ENCODE measurements at regions not wholly inside any gene's neighbourhood (a gene's known extent, or its start where the extent isn't known, plus 50 kb on each side); places are given as distances from the start of the nearest gene placed in this dataset.

DNA sequence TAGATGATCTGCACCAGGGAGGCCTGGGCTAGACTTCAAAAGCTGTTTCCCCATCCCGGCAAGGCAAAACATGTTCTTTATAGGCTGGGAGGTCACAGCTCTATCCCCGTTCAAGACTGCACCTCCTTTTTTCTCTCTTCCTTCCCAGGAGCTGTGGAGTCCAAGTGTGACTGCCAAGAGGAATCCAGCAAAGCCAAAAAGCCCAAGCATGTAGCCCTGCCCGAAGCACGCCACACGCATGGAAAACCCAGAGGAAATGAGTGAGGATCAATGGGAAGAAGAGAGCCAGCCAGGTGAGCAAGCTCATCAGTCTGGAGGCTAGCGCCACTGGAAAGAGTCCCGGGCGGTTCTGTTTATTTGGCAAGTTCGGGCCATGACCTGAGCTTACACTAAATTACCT is 240.4 kb downstream of the PRL start:
- Histone ChIP-seq H3K27ac (ENCODE audit: low read depth, low read length) (no peak overlapping the region), H3K9me3 (ENCODE audit: insufficient read depth, low read depth, low read length) (no peaks in the 10 kb centered on the region)
- FAIRE-seq = no peak

DNA sequence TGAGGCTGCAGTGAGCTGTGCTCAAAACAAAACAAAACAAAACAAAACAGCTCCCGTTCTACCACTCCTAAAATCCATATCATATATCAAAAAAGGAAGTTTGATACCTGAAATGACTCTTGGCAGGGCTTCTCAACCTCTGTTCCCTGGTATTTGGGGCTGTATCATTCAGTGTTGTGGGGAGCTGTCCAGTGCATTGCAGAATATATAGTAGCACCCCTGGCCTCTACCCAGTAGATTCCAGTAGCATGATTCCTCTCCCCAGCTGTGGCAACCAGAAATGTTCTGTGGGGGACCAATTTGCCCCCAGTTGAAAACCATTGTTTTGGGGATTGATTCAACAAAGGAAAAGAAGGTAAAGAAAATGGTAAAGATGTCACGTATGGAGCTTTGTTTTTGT is 238.9 kb downstream of the PRL start:
- no peaks in the 10 kb centered on the region for H3K27me3 Mint-ChIP-seq (ENCODE audit: low read depth, unreplicated experiment)
- Histone ChIP-seq H3K36me3 (ENCODE audit: insufficient read depth, low read length) (no peaks in the 10 kb centered on the region), H3K27ac (ENCODE audit: low read depth, low read length) (no peak overlapping the region), H3K27me3 (ENCODE audit: insufficient read depth, low read length) (no peaks in the 10 kb centered on the region), H3K4me1 (ENCODE audit: insufficient read depth, low read length) (no peaks in the 10 kb centered on the region), H3K4me2 (ENCODE audit: low read length) (no peak overlapping the region), H3K9ac (ENCODE audit: low read length) (no peak overlapping the region), H3K4me3 (ENCODE audit: insufficient read depth, low read depth, low read length) (no peak overlapping the region), H4K20me1 (ENCODE audit: insufficient read depth, low read length) (no peaks in the 10 kb centered on the region), H3K79me2 (ENCODE audit: insufficient read depth, low read length) (no peaks in the 10 kb centered on the region), H3K9me3 (ENCODE audit: insufficient read depth, low read depth, low read length) (no peaks in the 10 kb centered on the region), H2AFZ (ENCODE audit: low read depth, low read length) (no peak overlapping the region)
- H3K27ac Mint-ChIP-seq (ENCODE audit: unreplicated experiment) = no peak overlapping the region
- peaks cover 2% of the 10 kb centered on the region for H3K9me3 Mint-ChIP-seq (ENCODE audit: unreplicated experiment)
- TF ChIP-seq, protein P1, sequence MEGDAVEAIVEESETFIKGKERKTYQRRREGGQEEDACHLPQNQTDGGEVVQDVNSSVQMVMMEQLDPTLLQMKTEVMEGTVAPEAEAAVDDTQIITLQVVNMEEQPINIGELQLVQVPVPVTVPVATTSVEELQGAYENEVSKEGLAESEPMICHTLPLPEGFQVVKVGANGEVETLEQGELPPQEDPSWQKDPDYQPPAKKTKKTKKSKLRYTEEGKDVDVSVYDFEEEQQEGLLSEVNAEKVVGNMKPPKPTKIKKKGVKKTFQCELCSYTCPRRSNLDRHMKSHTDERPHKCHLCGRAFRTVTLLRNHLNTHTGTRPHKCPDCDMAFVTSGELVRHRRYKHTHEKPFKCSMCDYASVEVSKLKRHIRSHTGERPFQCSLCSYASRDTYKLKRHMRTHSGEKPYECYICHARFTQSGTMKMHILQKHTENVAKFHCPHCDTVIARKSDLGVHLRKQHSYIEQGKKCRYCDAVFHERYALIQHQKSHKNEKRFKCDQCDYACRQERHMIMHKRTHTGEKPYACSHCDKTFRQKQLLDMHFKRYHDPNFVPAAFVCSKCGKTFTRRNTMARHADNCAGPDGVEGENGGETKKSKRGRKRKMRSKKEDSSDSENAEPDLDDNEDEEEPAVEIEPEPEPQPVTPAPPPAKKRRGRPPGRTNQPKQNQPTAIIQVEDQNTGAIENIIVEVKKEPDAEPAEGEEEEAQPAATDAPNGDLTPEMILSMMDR (IDR thresholded peaks at IDR 0.05; ENCODE audit: insufficient read depth, low read depth, low read length) = no peak
- no peak for TF ChIP-seq EZH2 (IDR thresholded peaks at IDR 0.05; ENCODE audit: insufficient read depth, low read length)
- no peak overlapping the region for H3K4me3 Mint-ChIP-seq (ENCODE audit: unreplicated experiment)
- H3K4me1 Mint-ChIP-seq (ENCODE audit: low read depth, unreplicated experiment) = peaks cover 16% of the 10 kb centered on the region
- FAIRE-seq = no peak
- DNase-seq (ENCODE audit: low read depth) = peak; percentile 45
- peaks cover 26% of the 10 kb centered on the region for H3K36me3 Mint-ChIP-seq (ENCODE audit: low read depth, unreplicated experiment)

More for the DNA sequence above, 240.4 kb downstream of the PRL start:
- Mint-ChIP-seq H3K27me3 (ENCODE audit: low read depth, unreplicated experiment) (no peaks in the 10 kb centered on the region), H3K27ac (ENCODE audit: unreplicated experiment) (no peak overlapping the region), H3K4me1 (ENCODE audit: low read depth, unreplicated experiment) (peaks cover 16% of the 10 kb centered on the region), H3K36me3 (ENCODE audit: low read depth, unreplicated experiment) (peaks cover 21% of the 10 kb centered on the region), H3K9me3 (ENCODE audit: unreplicated experiment) (peaks cover 2% of the 10 kb centered on the region), H3K4me3 (ENCODE audit: unreplicated experiment) (no peak overlapping the region)
- no peak overlapping the region for H3K9ac ChIP-seq (ENCODE audit: low read length)
- no peak for DNase-seq (ENCODE audit: low read depth)
- H2AFZ ChIP-seq (ENCODE audit: low read depth, low read length) = no peak overlapping the region
- H3K36me3 ChIP-seq (ENCODE audit: insufficient read depth, low read length) = no peaks in the 10 kb centered on the region
- no peaks in the 10 kb centered on the region for H3K27me3 ChIP-seq (ENCODE audit: insufficient read depth, low read length)
- no peak for TF ChIP-seq EZH2 (IDR thresholded peaks at IDR 0.05; ENCODE audit: insufficient read depth, low read length)
- TF ChIP-seq, protein P1 (IDR thresholded peaks at IDR 0.05; ENCODE audit: insufficient read depth, low read depth, low read length) = no peak
- H3K4me1 ChIP-seq (ENCODE audit: insufficient read depth, low read length) = no peaks in the 10 kb centered on the region
- no peak overlapping the region for H3K4me3 ChIP-seq (ENCODE audit: insufficient read depth, low read depth, low read length)
- no peaks in the 10 kb centered on the region for H3K79me2 ChIP-seq (ENCODE audit: insufficient read depth, low read length)
- H4K20me1 ChIP-seq (ENCODE audit: insufficient read depth, low read length) = no peaks in the 10 kb centered on the region
- no peak overlapping the region for H3K4me2 ChIP-seq (ENCODE audit: low read length)

DNA sequence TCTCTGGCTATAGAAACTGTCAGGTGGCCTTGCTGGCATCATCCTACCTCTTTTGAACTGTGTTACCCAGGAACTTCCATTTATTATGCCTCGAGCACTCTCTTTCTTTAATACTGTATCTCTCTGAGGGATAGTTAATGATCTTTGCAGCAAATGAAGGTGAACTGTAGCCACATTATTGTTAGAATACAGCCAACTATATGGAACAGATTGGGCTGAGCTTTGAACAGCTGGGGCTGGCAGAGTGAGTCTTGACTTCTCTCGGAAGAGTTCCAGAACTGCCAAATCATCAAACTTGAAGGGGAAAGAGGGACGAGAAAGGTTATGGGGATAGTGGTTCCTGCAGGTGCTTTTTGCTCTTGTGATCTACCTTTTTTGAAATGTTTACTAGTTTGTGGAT is 237.7 kb downstream of the PRL start:
- Histone ChIP-seq H3K9me3 (ENCODE audit: insufficient read depth, low read depth, low read length) (no peaks in the 10 kb centered on the region), H3K36me3 (ENCODE audit: insufficient read depth, low read length) (no peaks in the 10 kb centered on the region), H3K4me2 (ENCODE audit: low read length) (no peak overlapping the region), H3K9ac (ENCODE audit: low read length) (no peak overlapping the region), H3K4me3 (ENCODE audit: insufficient read depth, low read depth, low read length) (no peak overlapping the region), H3K27me3 (ENCODE audit: insufficient read depth, low read length) (no peaks in the 10 kb centered on the region), H2AFZ (ENCODE audit: low read depth, low read length) (no peak overlapping the region), H3K79me2 (ENCODE audit: insufficient read depth, low read length) (no peaks in the 10 kb centered on the region), H3K27ac (ENCODE audit: low read depth, low read length) (no peak overlapping the region), H3K4me1 (ENCODE audit: insufficient read depth, low read length) (no peaks in the 10 kb centered on the region), H4K20me1 (ENCODE audit: insufficient read depth, low read length) (no peaks in the 10 kb centered on the region)
- DNase-seq (ENCODE audit: low read depth) (no peak), FAIRE-seq (no peak)
- no peaks in the 10 kb centered on the region for H3K27me3 Mint-ChIP-seq (ENCODE audit: low read depth, unreplicated experiment)
- TF ChIP-seq, protein P1 (IDR thresholded peaks at IDR 0.05; ENCODE audit: insufficient read depth, low read depth, low read length) = no peak
- TF ChIP-seq EZH2 (IDR thresholded peaks at IDR 0.05; ENCODE audit: insufficient read depth, low read length) = no peak
- H3K27ac Mint-ChIP-seq (ENCODE audit: unreplicated experiment) = no peak overlapping the region
- H3K4me3 Mint-ChIP-seq (ENCODE audit: unreplicated experiment) = no peak overlapping the region
- peaks cover 26% of the 10 kb centered on the region for H3K36me3 Mint-ChIP-seq (ENCODE audit: low read depth, unreplicated experiment)
- H3K9me3 Mint-ChIP-seq (ENCODE audit: unreplicated experiment) = peaks cover 2% of the 10 kb centered on the region
- H3K4me1 Mint-ChIP-seq (ENCODE audit: low read depth, unreplicated experiment) = peaks cover 11% of the 10 kb centered on the region
